GM13977 (cell line): ENCODE measurements at regions not wholly inside any gene's neighbourhood (a gene's known extent, or its start where the extent isn't known, plus 50 kb on each side); places are given as distances from the start of the nearest gene placed in this dataset.

ENCODE experiments used
- DNase-seq: peaks from one replicate; pipeline ENCODE4 v3.0.0; 2012; ENCODE audit warnings: low spot score
- CTCF ChIP-seq: IDR thresholded peaks from 2 replicates; pipeline ENCODE4 v1.5.1; 2012; ENCODE audit warnings: mild to moderate bottlenecking, control low read depth; ENCODE audit not compliant: insufficient read depth; ENCODE audit errors: extremely low read depth, missing control alignments
- in situ Hi-C: fragments of 300-500 bp; cut with MboI; formaldehyde crosslinking; loops from one replicate; pipeline ENCODE4 v1.12.0; 2022; ENCODE audit warnings: low sequenced_read_pairs, low pct_unique_long_range_greater_than_20kb, mixed read lengths, inconsistent platforms; ENCODE audit not compliant: unreplicated experiment

GRCh38 chr2:58495806-58496205 is 254.7 kb upstream of the FANCL start:
- no peak for TF ChIP-seq CTCF
- no peak for DNase-seq
- in situ Hi-C loops: no loop called here

- no peak for TF ChIP-seq CTCF
- in situ Hi-C loops: no loop called here
- DNase-seq: no peak
Measured at GRCh38 chr2:58494071-58494501, 253.0 kb upstream of the FANCL start.

- TF ChIP-seq CTCF: no peak
- in situ Hi-C loops: no loop called here
- DNase-seq: no peak
Measured at GRCh38 chr2:58484629-58485028, 243.5 kb upstream of the FANCL start.

GRCh38 chr2:58484221-58484620 is 243.1 kb upstream of the FANCL start:
- no peak for TF ChIP-seq CTCF
- in situ Hi-C loops: no loop called here
- DNase-seq: no peak

GRCh38 chr2:58483307-58483706 is 242.2 kb upstream of the FANCL start:
- in situ Hi-C loops: no loop called here
- TF ChIP-seq CTCF: no peak
- DNase-seq: no peak

GRCh38 chr2:58481670-58482069 is 240.5 kb upstream of the FANCL start:
- no peak for TF ChIP-seq CTCF
- DNase-seq: no peak
- in situ Hi-C loops: no loop called here

GRCh38 chr2:58480141-58480540 is 239.0 kb upstream of the FANCL start:
- TF ChIP-seq CTCF: no peak
- in situ Hi-C loops: no loop called here
- DNase-seq: no peak
